ENCODE measurements at regions not wholly inside any gene's neighbourhood (a gene's known extent, or its start where the extent isn't known, plus 50 kb on each side); places are given as distances from the start of the nearest gene placed in this dataset.
"Not testable (repeated sequence)": the region's sequence is repeated elsewhere in the genome, so short reads cannot be mapped to it uniquely, and the experiment has no call there.

- no peak for DNase-seq
Observed at GRCh38 chrX:41981481-41982013, 58.2 kb upstream of the CASK start.

GRCh38 chrX:41974677-41975076 lies 51.3 kb upstream of the CASK start:
- not testable (repeated sequence) for DNase-seq

DNA sequence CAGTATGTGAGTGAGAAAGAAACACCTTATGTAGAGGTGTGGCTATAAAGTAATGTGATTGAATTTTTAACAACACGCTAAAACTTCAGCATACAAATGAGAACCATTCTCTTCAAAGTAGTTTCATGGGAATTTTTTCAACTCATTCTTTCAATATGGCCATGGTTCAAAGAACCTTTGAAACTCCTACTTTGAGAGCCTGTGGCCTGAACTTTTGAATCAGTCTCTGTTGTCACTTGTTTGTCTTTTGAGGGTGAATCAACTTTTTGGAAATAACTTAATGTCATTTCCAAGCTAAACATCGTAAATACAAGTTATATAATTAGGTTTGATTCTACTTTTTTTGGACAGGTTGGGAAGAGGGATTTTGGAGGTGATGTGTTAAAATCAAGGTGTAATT lies 49.9 kb upstream of the CASK start:
- no peak for DNase-seq
